Tibial nerve (tissue), 3 donors: ENCODE measurements at regions not wholly inside any gene's neighbourhood (a gene's known extent, or its start where the extent isn't known, plus 50 kb on each side); places are given as distances from the start of the nearest gene placed in this dataset.

Source experiments
- CTCF ChIP-seq, 5 experiments: fragments of 200-600 bp in 3 of 5; fragments of 450-650 bp in 2 of 5; sonication (generic) in 3 of 5; IDR thresholded peaks; one replicate each; pipeline ENCODE4 v1.5.1; 2016 to 2019; ENCODE audit warnings: antibody characterized with exemption in 5 of 5, mild to moderate bottlenecking in 3 of 5, moderate library complexity in 2 of 5
- POLR2A ChIP-seq, 2 donors: fragments of 450-650 bp; IDR thresholded peaks; one replicate each; pipeline ENCODE4 v1.6.1; 2017; ENCODE audit warnings: antibody characterized with exemption in 2 of 2, mild to moderate bottlenecking in 2 of 2, moderate library complexity in 2 of 2

- no peak for TF ChIP-seq CTCF (IDR thresholded peaks at IDR 0.05)
- no peak for TF ChIP-seq POLR2A (IDR thresholded peaks at IDR 0.05)
Measured at GRCh38 chr14:37711356-37711830, 116.0 kb downstream of the TTC6 start.
